Neural progenitor cell (in vitro differentiated cells): ENCODE measurements at regions not wholly inside any gene's neighbourhood (a gene's known extent, or its start where the extent isn't known, plus 50 kb on each side); places are given as distances from the start of the nearest gene placed in this dataset.

Source experiments
- DNase-seq: peaks from one replicate; pipeline ENCODE4 v3.0.0-alpha.2; 2016; ENCODE audit warnings: low spot score
- H2AFZ ChIP-seq: fragments of 200-600 bp; sonication (generic); replicated peaks from 2 replicates; pipeline ENCODE4 v1.6.1; 2016; ENCODE audit warnings: antibody characterized with exemption
- H3F3A ChIP-seq: fragments of 200-600 bp; sonication (generic); 2 replicates; pipeline ENCODE4 v1.6.1; 2016; ENCODE audit warnings: antibody characterized with exemption, low read depth
- H3K27ac ChIP-seq: fragments of 200-600 bp; sonication (generic); 2 replicates; pipeline ENCODE4 v1.5.1; 2016; ENCODE audit warnings: mild to moderate bottlenecking
- H3K27me3 ChIP-seq: fragments of 200-600 bp; sonication (generic); 2 replicates; pipeline ENCODE4 v1.6.1; 2016; ENCODE audit warnings: mild to moderate bottlenecking, moderate library complexity
- H3K36me3 ChIP-seq: fragments of 200-600 bp; sonication (generic); 2 replicates; pipeline ENCODE4 v1.5.1; 2016
- H3K4me1 ChIP-seq: fragments of 200-600 bp; sonication (generic); 2 replicates; pipeline ENCODE4 v1.6.1; 2016; ENCODE audit warnings: mixed run types
- H3K4me2 ChIP-seq: fragments of 200-600 bp; sonication (generic); 2 replicates; pipeline ENCODE4 v1.6.1; 2016
- H3K4me3 ChIP-seq: fragments of 200-600 bp; sonication (generic); 2 replicates; pipeline ENCODE4 v1.5.1; 2016
- H3K79me2 ChIP-seq: fragments of 200-600 bp; sonication (generic); 2 replicates; pipeline ENCODE4 v1.6.1; 2016; ENCODE audit warnings: low read depth
- H3K9ac ChIP-seq: fragments of 200-600 bp; sonication (generic); 2 replicates; pipeline ENCODE4 v1.6.1; 2016
- H3K9me3 ChIP-seq: fragments of 200-600 bp; sonication (generic); 2 replicates; pipeline ENCODE4 v1.5.1; 2016; ENCODE audit warnings: low read depth
- H4K20me1 ChIP-seq: fragments of 200-600 bp; sonication (generic); 2 replicates; pipeline ENCODE4 v1.6.1; 2016; ENCODE audit warnings: low read depth
- H3K27ac Mint-ChIP-seq: 3 replicates; pipeline ENCODE4 v1.8.0; 2021; ENCODE audit warnings: mixed read lengths
- H3K27me3 Mint-ChIP-seq: 2 replicates; pipeline ENCODE4 v1.8.0; 2022; ENCODE audit warnings: low read depth, mild to moderate bottlenecking, inconsistent platforms, moderate library complexity, mixed read lengths; ENCODE audit not compliant: insufficient read depth
- H3K36me3 Mint-ChIP-seq: 3 replicates; pipeline ENCODE4 v1.8.0; 2021; ENCODE audit warnings: mixed read lengths
- H3K4me1 Mint-ChIP-seq: 3 replicates; pipeline ENCODE4 v1.8.0; 2021; ENCODE audit warnings: mixed read lengths
- H3K4me3 Mint-ChIP-seq: 3 replicates; pipeline ENCODE4 v1.8.0; 2021; ENCODE audit warnings: mild to moderate bottlenecking, moderate library complexity, mixed read lengths
- H3K9me3 Mint-ChIP-seq: 3 replicates; pipeline ENCODE4 v1.8.0; 2020; ENCODE audit warnings: mixed read lengths
- EZH2 ChIP-seq: fragments of 200-600 bp; sonication (generic); IDR thresholded peaks from 2 replicates; pipeline ENCODE4 v1.6.1; 2017; ENCODE audit warnings: antibody characterized with exemption, mild to moderate bottlenecking, moderate library complexity
- EZH2phosphoT487 ChIP-seq: fragments of 200-600 bp; sonication (generic); IDR thresholded peaks from 2 replicates; pipeline ENCODE4 v1.6.1; 2017; ENCODE audit warnings: antibody characterized with exemption
- TF ChIP-seq, protein P1 (sequence below): fragments of 200-600 bp; sonication (generic); IDR thresholded peaks from 2 replicates; pipeline ENCODE4 v1.5.1; 2017; ENCODE audit warnings: antibody characterized with exemption, mild to moderate bottlenecking

DNA sequence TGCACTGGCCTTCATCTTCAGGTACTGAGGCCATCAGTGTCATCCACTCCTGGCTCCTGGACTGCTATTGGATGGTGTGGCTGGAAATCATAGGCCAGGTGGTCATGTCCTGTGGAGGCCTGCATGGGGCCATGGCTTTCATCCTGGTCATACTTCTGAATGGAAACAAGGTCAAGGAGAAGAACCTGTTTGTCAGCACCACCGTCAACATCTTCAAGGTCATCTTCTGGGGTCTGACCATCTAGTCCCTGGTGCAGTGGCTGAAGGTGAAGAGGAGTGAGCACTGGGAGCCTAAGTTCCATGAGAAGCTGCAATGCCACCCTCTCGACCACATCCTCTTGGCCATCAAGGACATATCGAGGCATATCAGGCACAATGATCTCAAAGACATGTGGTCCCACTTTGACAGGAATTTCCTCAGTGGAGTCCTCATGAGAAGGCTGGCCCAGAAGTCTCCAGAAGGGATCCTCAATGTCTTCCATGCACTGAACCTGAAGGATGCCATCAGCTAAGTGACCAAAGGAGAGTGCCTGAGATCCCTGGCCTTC, 120.0 kb upstream of the SERPIND1 start:
- Mint-ChIP-seq H3K9me3 (no peaks in the 10 kb centered on the region), H3K4me1 (peaks cover 6% of the 10 kb centered on the region), H3K4me3 (no peak overlapping the region), H3K27me3 (peaks cover 17% of the 10 kb centered on the region), H3K36me3 (no peaks in the 10 kb centered on the region), H3K27ac (no peak overlapping the region)
- Histone ChIP-seq H3K4me3 (no peak overlapping the region), H3K27me3 (no peaks in the 10 kb centered on the region), H3K9ac (no peak overlapping the region), H3K4me2 (no peak overlapping the region), H3F3A (peaks cover 3% of the 10 kb centered on the region), H3K27ac (no peak overlapping the region), H3K9me3 (no peaks in the 10 kb centered on the region), H2AFZ (no peak overlapping the region), H3K36me3 (no peaks in the 10 kb centered on the region), H3K79me2 (no peaks in the 10 kb centered on the region), H3K4me1 (no peaks in the 10 kb centered on the region), H4K20me1 (no peaks in the 10 kb centered on the region)
- DNase-seq, result no peak
- TF ChIP-seq EZH2phosphoT487 (no peak), EZH2 (no peak)
- TF ChIP-seq, protein P1, sequence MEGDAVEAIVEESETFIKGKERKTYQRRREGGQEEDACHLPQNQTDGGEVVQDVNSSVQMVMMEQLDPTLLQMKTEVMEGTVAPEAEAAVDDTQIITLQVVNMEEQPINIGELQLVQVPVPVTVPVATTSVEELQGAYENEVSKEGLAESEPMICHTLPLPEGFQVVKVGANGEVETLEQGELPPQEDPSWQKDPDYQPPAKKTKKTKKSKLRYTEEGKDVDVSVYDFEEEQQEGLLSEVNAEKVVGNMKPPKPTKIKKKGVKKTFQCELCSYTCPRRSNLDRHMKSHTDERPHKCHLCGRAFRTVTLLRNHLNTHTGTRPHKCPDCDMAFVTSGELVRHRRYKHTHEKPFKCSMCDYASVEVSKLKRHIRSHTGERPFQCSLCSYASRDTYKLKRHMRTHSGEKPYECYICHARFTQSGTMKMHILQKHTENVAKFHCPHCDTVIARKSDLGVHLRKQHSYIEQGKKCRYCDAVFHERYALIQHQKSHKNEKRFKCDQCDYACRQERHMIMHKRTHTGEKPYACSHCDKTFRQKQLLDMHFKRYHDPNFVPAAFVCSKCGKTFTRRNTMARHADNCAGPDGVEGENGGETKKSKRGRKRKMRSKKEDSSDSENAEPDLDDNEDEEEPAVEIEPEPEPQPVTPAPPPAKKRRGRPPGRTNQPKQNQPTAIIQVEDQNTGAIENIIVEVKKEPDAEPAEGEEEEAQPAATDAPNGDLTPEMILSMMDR, result no peak

GRCh38 chr22:20654343-20655208, 119.3 kb upstream of the SERPIND1 start:
- Histone ChIP-seq H3K4me2 (no peak overlapping the region), H3K27me3 (no peaks in the 10 kb centered on the region), H3K9me3 (no peaks in the 10 kb centered on the region), H3K4me3 (no peak overlapping the region), H3K9ac (no peak overlapping the region), H3K27ac (no peak overlapping the region), H4K20me1 (no peaks in the 10 kb centered on the region), H3K4me1 (no peaks in the 10 kb centered on the region), H3K36me3 (no peaks in the 10 kb centered on the region), H2AFZ (no peak overlapping the region), H3K79me2 (no peaks in the 10 kb centered on the region), H3F3A (peaks cover 3% of the 10 kb centered on the region)
- Mint-ChIP-seq H3K9me3 (peaks cover 4% of the 10 kb centered on the region), H3K27me3 (peaks cover 17% of the 10 kb centered on the region), H3K4me1 (peaks cover 6% of the 10 kb centered on the region), H3K27ac (no peak overlapping the region), H3K36me3 (no peaks in the 10 kb centered on the region), H3K4me3 (no peak overlapping the region)
- TF ChIP-seq EZH2phosphoT487, result no peak
- TF ChIP-seq EZH2, result no peak
- TF ChIP-seq, protein P1, result no peak
- no peak for DNase-seq

DNA sequence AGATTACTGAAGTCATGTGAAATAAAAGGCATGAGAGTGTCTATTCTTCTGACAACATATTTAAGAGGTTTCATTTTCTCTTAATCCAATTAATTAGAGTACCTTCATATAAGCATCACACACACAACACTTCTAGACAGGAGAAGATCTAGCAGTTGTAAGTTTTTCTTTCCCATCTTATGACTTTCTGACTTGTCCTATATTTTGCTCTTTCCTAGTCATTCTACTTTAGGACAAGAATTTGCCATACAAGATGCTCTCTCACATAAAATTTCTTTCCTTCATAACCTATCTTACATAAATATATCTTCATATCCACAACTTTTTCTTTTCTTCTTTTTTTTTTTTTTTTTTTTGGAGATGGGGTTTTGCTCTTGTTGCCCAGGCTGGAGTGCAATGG, 118.3 kb upstream of the SERPIND1 start:
- peaks cover 6% of the 10 kb centered on the region for H3K4me1 Mint-ChIP-seq
- H2AFZ ChIP-seq, result no peak overlapping the region
- no peak overlapping the region for H3K9ac ChIP-seq
- no peaks in the 10 kb centered on the region for H3K36me3 Mint-ChIP-seq
- H3K27me3 Mint-ChIP-seq, result peaks cover 17% of the 10 kb centered on the region
- no peaks in the 10 kb centered on the region for H3K27me3 ChIP-seq
- H3F3A ChIP-seq, result peaks cover 3% of the 10 kb centered on the region
- no peak overlapping the region for H3K4me2 ChIP-seq
- H3K9me3 Mint-ChIP-seq, result peaks cover 4% of the 10 kb centered on the region
- H3K79me2 ChIP-seq, result no peaks in the 10 kb centered on the region
- H3K9me3 ChIP-seq, result no peaks in the 10 kb centered on the region
- no peak overlapping the region for H3K4me3 ChIP-seq
- DNase-seq, result no peak
- no peak overlapping the region for H3K27ac Mint-ChIP-seq
- no peak overlapping the region for H3K4me3 Mint-ChIP-seq
- no peaks in the 10 kb centered on the region for H3K4me1 ChIP-seq
- no peaks in the 10 kb centered on the region for H4K20me1 ChIP-seq
- no peak overlapping the region for H3K27ac ChIP-seq
- no peak for TF ChIP-seq EZH2
- no peak for TF ChIP-seq EZH2phosphoT487
- TF ChIP-seq, protein P1, result no peak
- H3K36me3 ChIP-seq, result no peaks in the 10 kb centered on the region
